SK-N-SH treated with all-trans-retinoic acid at 6 μM for 48 hours (cell line): ENCODE measurements at regions not wholly inside any gene's neighbourhood (a gene's known extent, or its start where the extent isn't known, plus 50 kb on each side); places are given as distances from the start of the nearest gene placed in this dataset.

Experiments
- ATAC-seq: fragments of 200-7000 bp; cut with Tn5 transposase; 3 replicates; pipeline ENCODE4 v1.9.1; 2020; ENCODE audit warnings: mild to moderate bottlenecking, moderate library complexity
- ARNTL ChIP-seq: fragments of 450-650 bp; formaldehyde crosslinking; IDR thresholded peaks from 2 replicates; pipeline ENCODE4 v1.5.0; 2020; ENCODE audit warnings: low read depth, mild to moderate bottlenecking, moderate library complexity, borderline replicate concordance
- BACH2 ChIP-seq: fragments of 250-450 bp; sonication (Bioruptor Pico); IDR thresholded peaks from 2 replicates; pipeline ENCODE4 v1.9.0; 2021; ENCODE audit warnings: mild to moderate bottlenecking, borderline replicate concordance
- CSDC2 ChIP-seq: fragments of 250-450 bp; sonication (Bioruptor Pico); IDR thresholded peaks from 2 replicates; pipeline ENCODE4 v1.5.0; 2020; ENCODE audit warnings: mild to moderate bottlenecking, moderate library complexity
- ESRRG ChIP-seq: fragments of 250-450 bp; sonication (Bioruptor Pico); IDR thresholded peaks from 2 replicates; pipeline ENCODE4 v1.6.1; 2021; ENCODE audit warnings: mild to moderate bottlenecking
- GLIS3 ChIP-seq: fragments of 250-450 bp; sonication (Bioruptor Pico); IDR thresholded peaks from 2 replicates; pipeline ENCODE4 v1.5.0; 2020; ENCODE audit warnings: mild to moderate bottlenecking, moderate library complexity
- OSR1 ChIP-seq: fragments of 250-450 bp; sonication (Bioruptor Pico); IDR thresholded peaks from 2 replicates; pipeline ENCODE4 v1.8.0; 2022; ENCODE audit warnings: moderate library complexity, mild to moderate bottlenecking, inconsistent platforms
- PPARA ChIP-seq: fragments of 250-450 bp; sonication (Bioruptor Pico); IDR thresholded peaks from 2 replicates; pipeline ENCODE4 v1.5.0; 2020; ENCODE audit warnings: mild to moderate bottlenecking, borderline replicate concordance
- SNAI2 ChIP-seq: fragments of 250-450 bp; sonication (Bioruptor Pico); IDR thresholded peaks from 2 replicates; pipeline ENCODE4 v1.5.0; 2020; ENCODE audit warnings: mild to moderate bottlenecking, moderate library complexity
- TOX ChIP-seq: fragments of 250-450 bp; sonication (Bioruptor Pico); IDR thresholded peaks from 2 replicates; pipeline ENCODE4 v1.8.0; 2021; ENCODE audit warnings: mild to moderate bottlenecking, moderate library complexity, borderline replicate concordance
- ZC3H10 ChIP-seq: fragments of 250-450 bp; sonication (Bioruptor Pico); IDR thresholded peaks from 2 replicates; pipeline ENCODE4 v1.5.1; 2021; ENCODE audit warnings: mild to moderate bottlenecking, moderate library complexity
- ZFP3 ChIP-seq: fragments of 250-450 bp; sonication (Bioruptor Pico); IDR thresholded peaks from 2 replicates; pipeline ENCODE4 v1.5.0; 2020; ENCODE audit warnings: mild to moderate bottlenecking, moderate library complexity
- ZFP30 ChIP-seq: fragments of 450-650 bp; formaldehyde crosslinking; IDR thresholded peaks from 2 replicates; pipeline ENCODE4 v1.5.0; 2022; ENCODE audit warnings: mild to moderate bottlenecking, moderate library complexity
- ZNF565 ChIP-seq: fragments of 450-650 bp; formaldehyde crosslinking; conservative IDR thresholded peaks from 2 replicates; pipeline ENCODE4 v1.5.0; 2020; ENCODE audit warnings: low read depth, mild to moderate bottlenecking, moderate library complexity
- ZNF8 ChIP-seq: fragments of 450-650 bp; formaldehyde crosslinking; IDR thresholded peaks from 2 replicates; pipeline ENCODE4 v1.5.0; 2020; ENCODE audit warnings: mild to moderate bottlenecking, moderate library complexity
- TF ChIP-seq, protein P1 (sequence below): fragments of 250-450 bp; sonication (Bioruptor Pico); IDR thresholded peaks from 2 replicates; pipeline ENCODE4 v1.5.1; 2021; ENCODE audit warnings: mild to moderate bottlenecking, moderate library complexity
- TF ChIP-seq, protein P2 (sequence below): fragments of 250-450 bp; sonication (Bioruptor Pico); IDR thresholded peaks from 2 replicates; pipeline ENCODE4 v1.8.0; 2020; ENCODE audit warnings: mild to moderate bottlenecking, moderate library complexity, borderline replicate concordance
- TF ChIP-seq, protein P3 (sequence below): fragments of 250-450 bp; sonication (Bioruptor Pico); IDR thresholded peaks from 2 replicates; pipeline ENCODE4 v1.5.0; 2020; ENCODE audit warnings: mild to moderate bottlenecking, moderate library complexity
- TF ChIP-seq, protein P4 (sequence below): fragments of 250-450 bp; sonication (Bioruptor Pico); IDR thresholded peaks from 2 replicates; pipeline ENCODE4 v1.8.0; 2021; ENCODE audit warnings: low read depth, mild to moderate bottlenecking, moderate library complexity, borderline replicate concordance
- TF ChIP-seq, protein P5 (sequence below): fragments of 250-450 bp; sonication (Bioruptor Pico); IDR thresholded peaks from 2 replicates; pipeline ENCODE4 v1.5.1; 2020; ENCODE audit warnings: low read depth, mild to moderate bottlenecking, moderate library complexity

DNA sequence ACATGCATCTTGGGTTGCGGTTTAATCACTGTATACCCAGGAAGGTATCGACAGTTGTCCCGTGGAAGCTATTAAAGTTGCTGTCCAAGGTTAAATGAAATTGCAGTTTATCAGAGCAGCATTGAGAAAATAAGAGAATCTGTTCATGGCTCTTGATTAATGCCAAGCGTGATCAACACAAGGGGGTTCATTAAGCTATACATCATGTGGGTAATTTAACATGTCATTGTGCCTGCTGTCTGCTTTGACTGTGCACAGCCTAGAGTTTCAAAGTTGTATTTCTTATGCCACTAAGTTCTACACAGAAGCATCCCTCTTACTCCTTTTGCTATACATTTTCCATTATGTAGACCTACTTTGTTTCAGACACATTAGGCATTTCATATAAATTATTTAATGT is 74.8 kb upstream of the SP8 start:
- TF ChIP-seq ZNF8 (no peak), CSDC2 (no peak)
- TF ChIP-seq, all 23 proteins: peak for 0
- no peak for ATAC-seq

DNA sequence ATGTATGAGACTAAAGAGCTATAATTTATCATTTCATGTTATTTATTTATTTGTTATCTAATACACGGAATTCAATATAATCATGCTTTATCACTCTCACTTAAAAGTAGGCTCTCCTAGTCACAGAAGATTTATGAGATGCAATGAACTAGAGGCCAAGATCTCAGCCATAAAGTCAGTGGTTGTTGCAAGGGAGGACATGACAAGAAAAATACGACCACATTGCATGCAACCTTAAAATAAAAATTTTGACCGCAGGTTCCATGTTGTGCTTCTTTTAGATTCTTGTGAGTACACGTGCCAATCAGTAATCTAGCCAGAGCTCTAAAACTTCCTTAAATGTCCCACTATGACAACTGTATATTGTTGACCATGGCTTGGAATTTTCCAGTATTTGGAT is 75.9 kb upstream of the SP8 start:
- TF ChIP-seq BACH2 (CRISPR knock-in tag) (no peak), SNAI2 (CRISPR knock-in tag) (no peak), OSR1 (CRISPR knock-in tag) (no peak), ZC3H10 (CRISPR knock-in tag) (no peak)
- TF ChIP-seq, protein P1, sequence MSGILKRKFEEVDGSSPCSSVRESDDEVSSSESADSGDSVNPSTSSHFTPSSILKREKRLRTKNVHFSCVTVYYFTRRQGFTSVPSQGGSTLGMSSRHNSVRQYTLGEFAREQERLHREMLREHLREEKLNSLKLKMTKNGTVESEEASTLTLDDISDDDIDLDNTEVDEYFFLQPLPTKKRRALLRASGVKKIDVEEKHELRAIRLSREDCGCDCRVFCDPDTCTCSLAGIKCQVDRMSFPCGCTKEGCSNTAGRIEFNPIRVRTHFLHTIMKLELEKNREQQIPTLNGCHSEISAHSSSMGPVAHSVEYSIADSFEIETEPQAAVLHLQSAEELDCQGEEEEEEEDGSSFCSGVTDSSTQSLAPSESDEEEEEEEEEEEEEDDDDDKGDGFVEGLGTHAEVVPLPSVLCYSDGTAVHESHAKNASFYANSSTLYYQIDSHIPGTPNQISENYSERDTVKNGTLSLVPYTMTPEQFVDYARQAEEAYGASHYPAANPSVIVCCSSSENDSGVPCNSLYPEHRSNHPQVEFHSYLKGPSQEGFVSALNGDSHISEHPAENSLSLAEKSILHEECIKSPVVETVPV (CRISPR knock-in tag), result no peak
- TF ChIP-seq, protein P2, sequence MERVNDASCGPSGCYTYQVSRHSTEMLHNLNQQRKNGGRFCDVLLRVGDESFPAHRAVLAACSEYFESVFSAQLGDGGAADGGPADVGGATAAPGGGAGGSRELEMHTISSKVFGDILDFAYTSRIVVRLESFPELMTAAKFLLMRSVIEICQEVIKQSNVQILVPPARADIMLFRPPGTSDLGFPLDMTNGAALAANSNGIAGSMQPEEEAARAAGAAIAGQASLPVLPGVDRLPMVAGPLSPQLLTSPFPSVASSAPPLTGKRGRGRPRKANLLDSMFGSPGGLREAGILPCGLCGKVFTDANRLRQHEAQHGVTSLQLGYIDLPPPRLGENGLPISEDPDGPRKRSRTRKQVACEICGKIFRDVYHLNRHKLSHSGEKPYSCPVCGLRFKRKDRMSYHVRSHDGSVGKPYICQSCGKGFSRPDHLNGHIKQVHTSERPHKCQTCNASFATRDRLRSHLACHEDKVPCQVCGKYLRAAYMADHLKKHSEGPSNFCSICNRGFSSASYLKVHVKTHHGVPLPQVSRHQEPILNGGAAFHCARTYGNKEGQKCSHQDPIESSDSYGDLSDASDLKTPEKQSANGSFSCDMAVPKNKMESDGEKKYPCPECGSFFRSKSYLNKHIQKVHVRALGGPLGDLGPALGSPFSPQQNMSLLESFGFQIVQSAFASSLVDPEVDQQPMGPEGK (CRISPR knock-in tag), result no peak
- TF ChIP-seq, all 23 proteins: peak for 0
- ATAC-seq, result no peak

DNA sequence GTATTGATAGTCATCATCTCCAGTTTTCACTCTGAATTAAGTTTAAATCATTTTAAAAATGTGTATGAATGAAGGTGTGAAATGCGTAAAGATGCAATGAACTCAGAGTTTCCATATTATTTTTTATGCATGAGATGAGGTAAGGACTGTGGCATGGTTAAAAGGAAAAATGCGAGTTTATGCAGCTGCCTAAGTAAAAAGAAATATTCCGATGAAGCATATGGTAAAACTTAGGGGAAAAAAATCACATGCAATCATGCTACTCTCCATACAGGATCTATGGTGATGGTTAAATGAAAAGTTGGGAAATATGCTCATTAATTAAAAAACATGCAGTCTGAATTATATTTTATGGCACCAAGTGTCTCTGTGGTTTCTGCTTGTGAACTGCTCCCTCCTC is 77.5 kb upstream of the SP8 start:
- no peak for ATAC-seq
- no peak for TF ChIP-seq SNAI2 (CRISPR knock-in tag)
- TF ChIP-seq, protein P3, sequence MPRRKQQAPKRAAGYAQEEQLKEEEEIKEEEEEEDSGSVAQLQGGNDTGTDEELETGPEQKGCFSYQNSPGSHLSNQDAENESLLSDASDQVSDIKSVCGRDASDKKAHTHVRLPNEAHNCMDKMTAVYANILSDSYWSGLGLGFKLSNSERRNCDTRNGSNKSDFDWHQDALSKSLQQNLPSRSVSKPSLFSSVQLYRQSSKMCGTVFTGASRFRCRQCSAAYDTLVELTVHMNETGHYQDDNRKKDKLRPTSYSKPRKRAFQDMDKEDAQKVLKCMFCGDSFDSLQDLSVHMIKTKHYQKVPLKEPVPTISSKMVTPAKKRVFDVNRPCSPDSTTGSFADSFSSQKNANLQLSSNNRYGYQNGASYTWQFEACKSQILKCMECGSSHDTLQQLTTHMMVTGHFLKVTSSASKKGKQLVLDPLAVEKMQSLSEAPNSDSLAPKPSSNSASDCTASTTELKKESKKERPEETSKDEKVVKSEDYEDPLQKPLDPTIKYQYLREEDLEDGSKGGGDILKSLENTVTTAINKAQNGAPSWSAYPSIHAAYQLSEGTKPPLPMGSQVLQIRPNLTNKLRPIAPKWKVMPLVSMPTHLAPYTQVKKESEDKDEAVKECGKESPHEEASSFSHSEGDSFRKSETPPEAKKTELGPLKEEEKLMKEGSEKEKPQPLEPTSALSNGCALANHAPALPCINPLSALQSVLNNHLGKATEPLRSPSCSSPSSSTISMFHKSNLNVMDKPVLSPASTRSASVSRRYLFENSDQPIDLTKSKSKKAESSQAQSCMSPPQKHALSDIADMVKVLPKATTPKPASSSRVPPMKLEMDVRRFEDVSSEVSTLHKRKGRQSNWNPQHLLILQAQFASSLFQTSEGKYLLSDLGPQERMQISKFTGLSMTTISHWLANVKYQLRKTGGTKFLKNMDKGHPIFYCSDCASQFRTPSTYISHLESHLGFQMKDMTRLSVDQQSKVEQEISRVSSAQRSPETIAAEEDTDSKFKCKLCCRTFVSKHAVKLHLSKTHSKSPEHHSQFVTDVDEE (CRISPR knock-in tag), result no peak
- TF ChIP-seq, protein P4, sequence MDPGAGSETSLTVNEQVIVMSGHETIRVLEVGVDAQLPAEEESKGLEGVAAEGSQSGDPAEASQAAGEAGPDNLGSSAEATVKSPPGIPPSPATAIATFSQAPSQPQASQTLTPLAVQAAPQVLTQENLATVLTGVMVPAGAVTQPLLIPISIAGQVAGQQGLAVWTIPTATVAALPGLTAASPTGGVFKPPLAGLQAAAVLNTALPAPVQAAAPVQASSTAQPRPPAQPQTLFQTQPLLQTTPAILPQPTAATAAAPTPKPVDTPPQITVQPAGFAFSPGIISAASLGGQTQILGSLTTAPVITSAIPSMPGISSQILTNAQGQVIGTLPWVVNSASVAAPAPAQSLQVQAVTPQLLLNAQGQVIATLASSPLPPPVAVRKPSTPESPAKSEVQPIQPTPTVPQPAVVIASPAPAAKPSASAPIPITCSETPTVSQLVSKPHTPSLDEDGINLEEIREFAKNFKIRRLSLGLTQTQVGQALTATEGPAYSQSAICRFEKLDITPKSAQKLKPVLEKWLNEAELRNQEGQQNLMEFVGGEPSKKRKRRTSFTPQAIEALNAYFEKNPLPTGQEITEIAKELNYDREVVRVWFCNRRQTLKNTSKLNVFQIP, result no peak
- no peak for TF ChIP-seq TOX
- no peak for TF ChIP-seq ZNF565 (CRISPR knock-in tag)
- no peak for TF ChIP-seq ESRRG (CRISPR knock-in tag)
- TF ChIP-seq, protein P2 (CRISPR knock-in tag), result no peak
- TF ChIP-seq ARNTL, result no peak
- TF ChIP-seq, protein P1 (CRISPR knock-in tag), result no peak
- no peak for TF ChIP-seq CSDC2
- no peak for TF ChIP-seq ZC3H10 (CRISPR knock-in tag)
- TF ChIP-seq GLIS3, result no peak
- no peak for TF ChIP-seq ZFP3 (CRISPR knock-in tag)
- TF ChIP-seq ZFP30 (CRISPR knock-in tag), result no peak
- TF ChIP-seq, all 23 proteins: peak for 0

DNA sequence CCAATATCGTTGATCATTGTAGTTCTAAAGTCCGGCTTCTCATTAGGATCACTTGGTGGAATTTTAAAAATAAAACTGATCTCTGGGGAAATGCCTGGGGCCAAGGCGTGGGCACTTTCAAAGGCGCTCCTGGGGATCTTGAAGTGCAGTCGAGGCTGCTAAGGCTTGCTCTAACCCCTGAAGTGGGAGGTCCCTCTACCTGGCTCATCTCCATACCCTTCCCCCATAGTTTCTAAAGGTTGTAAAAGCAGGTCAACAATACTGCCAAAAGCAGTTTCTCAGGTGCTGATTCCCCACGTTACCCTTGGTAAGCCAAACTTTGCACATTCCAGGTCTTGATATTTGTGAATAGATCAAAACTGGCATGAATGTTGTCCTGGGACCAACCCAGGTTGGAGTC is 79.0 kb upstream of the SP8 start:
- ATAC-seq, result no peak
- TF ChIP-seq ESRRG (CRISPR knock-in tag), result no peak
- no peak for TF ChIP-seq ZNF8
- TF ChIP-seq SNAI2 (CRISPR knock-in tag), result no peak
- TF ChIP-seq ZFP3 (CRISPR knock-in tag), result no peak
- TF ChIP-seq OSR1 (CRISPR knock-in tag), result no peak
- TF ChIP-seq, protein P4, result no peak
- TF ChIP-seq, protein P5, sequence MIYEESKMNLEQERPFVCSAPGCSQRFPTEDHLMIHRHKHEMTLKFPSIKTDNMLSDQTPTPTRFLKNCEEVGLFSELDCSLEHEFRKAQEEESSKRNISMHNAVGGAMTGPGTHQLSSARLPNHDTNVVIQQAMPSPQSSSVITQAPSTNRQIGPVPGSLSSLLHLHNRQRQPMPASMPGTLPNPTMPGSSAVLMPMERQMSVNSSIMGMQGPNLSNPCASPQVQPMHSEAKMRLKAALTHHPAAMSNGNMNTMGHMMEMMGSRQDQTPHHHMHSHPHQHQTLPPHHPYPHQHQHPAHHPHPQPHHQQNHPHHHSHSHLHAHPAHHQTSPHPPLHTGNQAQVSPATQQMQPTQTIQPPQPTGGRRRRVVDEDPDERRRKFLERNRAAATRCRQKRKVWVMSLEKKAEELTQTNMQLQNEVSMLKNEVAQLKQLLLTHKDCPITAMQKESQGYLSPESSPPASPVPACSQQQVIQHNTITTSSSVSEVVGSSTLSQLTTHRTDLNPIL (CRISPR knock-in tag), result no peak
- no peak for TF ChIP-seq ZNF565 (CRISPR knock-in tag)
- TF ChIP-seq PPARA (CRISPR knock-in tag), result no peak
